Testis (tissue), 2 donors: ENCODE measurements at regions not wholly inside any gene's neighbourhood (a gene's known extent, or its start where the extent isn't known, plus 50 kb on each side); places are given as distances from the start of the nearest gene placed in this dataset.

Experiments used
- DNase-seq: peaks from one replicate; pipeline ENCODE4 v3.0.0-alpha.2; 2019
- H3K27ac ChIP-seq, 2 donors: fragments of 200-600 bp; sonication (generic); one replicate each; pipeline ENCODE4 v1.5.1; 2019
- H3K27me3 ChIP-seq: fragments of 200-600 bp; sonication (generic); one replicate; pipeline ENCODE4 v1.5.1; 2019
- H3K36me3 ChIP-seq: fragments of 200-600 bp; sonication (generic); one replicate; pipeline ENCODE4 v1.5.1; 2017; ENCODE audit warnings: low read depth; ENCODE audit errors: missing control alignments
- H3K4me1 ChIP-seq: fragments of 200-600 bp; sonication (generic); one replicate; pipeline ENCODE4 v1.5.1; 2019
- H3K4me3 ChIP-seq, 2 donors: fragments of 200-600 bp; sonication (generic); one replicate each; pipeline ENCODE4 v1.5.1; 2017 to 2019
- H3K9me3 ChIP-seq: fragments of 200-600 bp; sonication (generic); one replicate; pipeline ENCODE4 v1.5.1; 2017
- POLR2A ChIP-seq: fragments of 450-650 bp; IDR thresholded peaks from one replicate; pipeline ENCODE4 v1.6.1; 2017; ENCODE audit warnings: antibody characterized with exemption, mild to moderate bottlenecking, moderate library complexity
- WGBS, 2 donors: methylation state at CpG; one replicate each; pipeline ENCODE4 v1.1.5; 2018; 5-methylcytosine and 5-hydroxymethylcytosine counted together
- intact Hi-C: fragments of 100-400 bp; cut with DNase I; formaldehyde crosslinking; loops from one replicate; pipeline ENCODE4 v1.15.1; 2023; ENCODE audit warnings: low total_unique reads
- TF ChIP-seq, protein P1 (sequence below), 3 experiments: fragments of 450-650 bp in 2 of 3; fragments of 200-600 bp in 1 of 3; sonication (generic) in 1 of 3; IDR thresholded peaks; one replicate each; pipeline ENCODE4 v1.5.1; 2016 to 2019; ENCODE audit warnings: antibody characterized with exemption in 3 of 3, mild to moderate bottlenecking in 2 of 3, moderate library complexity in 1 of 3

DNA sequence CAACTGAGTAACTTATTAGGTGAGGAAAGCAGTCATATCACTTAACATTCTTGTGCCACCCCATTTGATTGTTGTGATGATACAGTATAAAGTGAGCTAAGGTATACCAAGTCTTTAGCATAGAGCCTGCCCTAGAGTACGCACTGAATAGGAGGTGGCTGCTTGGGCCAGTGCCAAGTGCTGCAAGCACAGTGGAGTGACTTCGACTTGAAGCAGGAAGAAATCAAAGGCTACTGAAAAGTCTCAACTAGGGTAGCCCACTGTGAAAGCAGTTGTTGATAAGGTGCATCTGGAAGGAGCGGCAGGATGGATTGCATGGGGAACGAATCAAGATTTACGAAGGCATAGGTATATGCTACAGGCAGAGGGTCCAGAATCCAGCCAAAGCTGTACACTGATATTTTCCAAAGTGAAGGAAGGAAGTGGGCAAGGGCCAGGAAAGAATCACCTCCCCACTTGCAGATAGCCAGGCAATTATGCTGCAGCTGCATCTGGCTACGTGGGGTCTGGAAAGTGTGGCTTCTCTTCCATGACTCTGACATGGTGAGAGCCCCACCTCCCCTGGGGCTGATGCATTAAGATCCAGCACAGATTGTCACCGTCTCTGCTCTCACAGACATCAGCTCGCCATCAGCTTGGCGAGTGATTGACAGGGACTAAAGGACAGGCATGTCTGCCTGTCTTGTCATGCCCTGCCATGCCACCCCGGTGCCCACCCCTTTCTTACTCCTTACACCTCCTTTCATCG, 287.0 kb upstream of the PLXNA2 start:
- Histone ChIP-seq H3K4me1 (peaks cover 10% of the 10 kb centered on the region), H3K27ac (no peak overlapping the region), H3K4me3 (no peak overlapping the region), H3K27me3 (no peaks in the 10 kb centered on the region), H3K36me3 (no peaks in the 10 kb centered on the region), H3K9me3 (no peaks in the 10 kb centered on the region)
- TF ChIP-seq POLR2A = no peak
- TF ChIP-seq, protein P1, sequence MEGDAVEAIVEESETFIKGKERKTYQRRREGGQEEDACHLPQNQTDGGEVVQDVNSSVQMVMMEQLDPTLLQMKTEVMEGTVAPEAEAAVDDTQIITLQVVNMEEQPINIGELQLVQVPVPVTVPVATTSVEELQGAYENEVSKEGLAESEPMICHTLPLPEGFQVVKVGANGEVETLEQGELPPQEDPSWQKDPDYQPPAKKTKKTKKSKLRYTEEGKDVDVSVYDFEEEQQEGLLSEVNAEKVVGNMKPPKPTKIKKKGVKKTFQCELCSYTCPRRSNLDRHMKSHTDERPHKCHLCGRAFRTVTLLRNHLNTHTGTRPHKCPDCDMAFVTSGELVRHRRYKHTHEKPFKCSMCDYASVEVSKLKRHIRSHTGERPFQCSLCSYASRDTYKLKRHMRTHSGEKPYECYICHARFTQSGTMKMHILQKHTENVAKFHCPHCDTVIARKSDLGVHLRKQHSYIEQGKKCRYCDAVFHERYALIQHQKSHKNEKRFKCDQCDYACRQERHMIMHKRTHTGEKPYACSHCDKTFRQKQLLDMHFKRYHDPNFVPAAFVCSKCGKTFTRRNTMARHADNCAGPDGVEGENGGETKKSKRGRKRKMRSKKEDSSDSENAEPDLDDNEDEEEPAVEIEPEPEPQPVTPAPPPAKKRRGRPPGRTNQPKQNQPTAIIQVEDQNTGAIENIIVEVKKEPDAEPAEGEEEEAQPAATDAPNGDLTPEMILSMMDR (IDR thresholded peaks at IDR 0.05) = no peak
- DNase-seq = no peak
- intact Hi-C loops = no loop called here
- 84 to 87% methylated on average over 11 of the region's 11 CpGs for WGBS, 2 donors

DNA sequence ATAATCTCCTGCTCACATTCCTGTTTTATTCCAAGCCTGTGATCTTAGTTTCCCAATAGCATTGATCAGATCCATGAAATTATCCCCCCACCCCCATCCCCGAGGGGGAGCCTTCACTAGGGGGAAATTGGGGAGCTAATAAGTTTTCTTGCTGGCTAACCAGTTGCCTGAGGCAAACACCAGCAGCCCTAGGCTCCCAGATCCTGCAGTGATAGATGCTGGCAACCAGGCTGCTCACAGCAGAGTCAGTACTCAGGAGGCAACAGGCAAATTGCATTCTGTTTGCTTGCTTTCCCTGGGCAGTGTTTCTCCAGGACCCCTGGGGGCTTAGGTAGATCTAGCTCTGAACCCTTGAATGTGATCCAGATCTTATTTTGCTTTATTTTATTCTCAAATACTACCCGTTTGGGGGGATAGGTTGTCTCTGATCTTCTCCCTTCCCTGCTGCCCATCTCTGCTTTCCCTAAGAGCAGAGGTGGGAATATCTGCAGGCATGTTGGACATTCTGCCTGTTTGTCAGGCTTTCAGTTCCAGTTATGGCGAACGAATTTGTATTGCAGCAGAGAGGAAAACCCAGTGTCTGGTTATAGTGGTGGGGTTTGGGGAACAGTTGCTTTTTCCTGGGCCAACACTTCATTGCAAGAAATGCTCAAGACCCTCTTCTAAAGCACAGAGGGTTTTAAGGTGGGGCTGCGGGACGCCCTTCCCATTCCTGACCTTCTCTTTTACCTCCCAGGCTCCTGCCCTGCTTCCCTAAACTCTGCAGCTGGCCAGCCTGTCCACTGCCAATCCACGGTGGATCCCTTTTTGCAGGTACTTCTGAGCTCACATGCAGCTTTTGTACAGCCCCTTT, 289.8 kb upstream of the PLXNA2 start:
- DNase-seq = no peak
- H3K27ac ChIP-seq = no peak overlapping the region
- no peaks in the 10 kb centered on the region for H3K36me3 ChIP-seq
- 84 to 87% methylated on average over 7 of the region's 7 CpGs for WGBS, 2 donors
- H3K27me3 ChIP-seq = no peaks in the 10 kb centered on the region
- no peaks in the 10 kb centered on the region for H3K9me3 ChIP-seq
- H3K4me1 ChIP-seq = no peaks in the 10 kb centered on the region
- no peak overlapping the region for H3K4me3 ChIP-seq
- no peak for TF ChIP-seq POLR2A
- TF ChIP-seq, protein P1 (IDR thresholded peaks at IDR 0.05) = no peak
- intact Hi-C loops = no loop called here

DNA sequence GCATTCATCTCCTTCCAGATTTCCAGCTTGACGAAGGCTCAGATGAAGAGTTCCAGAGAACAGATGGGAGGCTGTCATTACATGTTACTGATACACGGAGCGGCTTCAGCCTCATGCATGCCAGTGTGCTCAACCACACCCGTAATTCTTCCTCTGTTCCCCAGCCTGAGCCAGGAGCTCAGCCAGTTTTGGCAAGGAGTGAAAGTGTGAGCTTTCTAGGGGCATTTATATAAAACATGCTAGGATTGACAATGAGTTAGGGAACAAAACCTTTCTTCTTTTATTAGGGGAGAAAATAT, 290.4 kb upstream of the PLXNA2 start:
- Histone ChIP-seq H3K27ac (no peak overlapping the region), H3K9me3 (no peaks in the 10 kb centered on the region), H3K36me3 (no peaks in the 10 kb centered on the region), H3K4me3 (no peak overlapping the region), H3K4me1 (no peaks in the 10 kb centered on the region), H3K27me3 (no peaks in the 10 kb centered on the region)
- intact Hi-C loops = no loop called here
- TF ChIP-seq, protein P1 (IDR thresholded peaks at IDR 0.05) = no peak
- no peak for TF ChIP-seq POLR2A
- no peak for DNase-seq
- 65 to 79% methylated on average over 4 of the region's 4 CpGs for WGBS, 2 donors

DNA sequence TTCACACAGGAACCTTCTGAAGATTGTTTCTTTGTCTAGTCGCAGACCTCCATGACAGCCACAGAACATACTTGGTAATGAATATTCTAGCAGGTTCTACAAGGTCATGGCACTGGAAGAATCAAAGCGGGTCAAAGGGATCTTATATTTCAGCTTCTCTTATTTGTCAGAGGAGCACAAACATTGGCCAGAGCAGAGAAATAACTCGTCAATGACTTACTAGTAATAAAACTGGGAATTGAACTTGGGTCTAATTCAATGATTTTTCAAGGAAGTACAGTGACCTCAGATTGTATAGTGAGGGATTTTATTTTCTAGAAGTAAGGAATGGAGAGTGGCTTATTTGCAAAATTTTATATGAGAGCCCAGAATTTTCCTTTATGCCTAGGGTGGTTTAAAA, 290.8 kb upstream of the PLXNA2 start:
- no peaks in the 10 kb centered on the region for H3K9me3 ChIP-seq
- no peaks in the 10 kb centered on the region for H3K4me1 ChIP-seq
- 82 to 89% methylated on average over 3 of the region's 3 CpGs for WGBS, 2 donors
- H3K36me3 ChIP-seq = no peaks in the 10 kb centered on the region
- no peak overlapping the region for H3K27ac ChIP-seq
- no peak for DNase-seq
- H3K27me3 ChIP-seq = no peaks in the 10 kb centered on the region
- TF ChIP-seq, protein P1 (IDR thresholded peaks at IDR 0.05) = no peak
- no peak for TF ChIP-seq POLR2A
- H3K4me3 ChIP-seq = no peak overlapping the region
- intact Hi-C loops = no loop called here
